NK-92 (cell line): ENCODE measurements at regions not wholly inside any gene's neighbourhood (a gene's known extent, or its start where the extent isn't known, plus 50 kb on each side); places are given as distances from the start of the nearest gene placed in this dataset.
"Not testable (repeated sequence)": the region's sequence is repeated elsewhere in the genome, so short reads cannot be mapped to it uniquely, and the experiment has no call there.

Experiments
- DNase-seq: peaks from one replicate; lab custom pipeline; 2025; ENCODE audit not compliant: unreplicated experiment; lab: John Stamatoyannopoulos, UW

DNA sequence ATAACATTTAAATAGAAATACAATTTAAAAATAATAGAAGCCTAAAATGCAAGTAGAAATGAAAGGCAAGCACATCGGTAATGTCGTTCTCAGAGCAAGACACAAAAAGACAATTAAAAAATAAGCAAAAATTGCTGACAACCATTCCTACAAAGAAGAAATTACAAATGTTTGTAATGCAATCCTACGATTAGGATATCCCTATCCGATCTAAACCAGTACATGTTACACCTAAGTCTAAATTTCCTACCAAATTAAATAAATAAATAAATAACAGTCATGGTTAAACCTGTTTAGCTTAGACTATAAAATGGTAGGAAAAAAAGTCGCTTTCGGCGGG is 90.0 kb downstream of the ANXA2R start:
- DNase-seq: no peak

DNA sequence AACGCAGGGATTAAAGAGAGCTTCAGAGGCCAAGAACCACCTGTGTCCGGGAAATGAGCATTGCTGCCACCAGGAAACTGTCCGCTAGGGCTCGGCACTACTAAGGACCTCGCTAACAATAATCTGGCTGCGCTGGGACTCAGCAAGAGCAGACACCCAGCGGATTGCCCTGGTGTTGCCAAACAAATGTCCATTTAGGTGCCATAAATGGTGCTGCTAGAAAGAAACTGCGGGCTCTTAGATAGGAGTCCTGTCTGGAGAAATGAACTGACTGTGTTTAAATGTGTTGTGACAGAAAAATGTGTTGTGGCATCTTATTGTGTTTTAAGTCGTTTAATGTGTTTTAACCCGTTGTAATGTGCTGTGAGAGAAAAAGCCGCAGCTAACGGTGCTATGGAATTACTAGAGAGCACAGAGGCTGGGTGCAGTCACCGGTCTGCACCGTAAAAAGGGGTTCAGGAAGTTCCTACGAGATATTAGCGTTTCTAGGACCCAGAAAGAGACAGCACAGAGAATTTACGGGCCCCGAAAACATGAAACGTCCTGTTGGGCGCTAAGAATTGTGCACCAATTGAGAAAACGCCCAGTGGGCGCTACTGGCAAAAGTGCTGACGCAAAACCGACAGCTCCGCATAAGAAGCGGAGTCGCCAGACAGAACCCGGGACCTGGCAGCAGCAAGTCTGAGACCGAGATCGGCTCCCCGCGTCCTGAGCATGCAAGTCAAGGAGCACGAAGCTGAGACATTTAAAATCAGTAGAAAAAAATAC is 90.6 kb downstream of the ANXA2R start:
- no peak for DNase-seq

DNA sequence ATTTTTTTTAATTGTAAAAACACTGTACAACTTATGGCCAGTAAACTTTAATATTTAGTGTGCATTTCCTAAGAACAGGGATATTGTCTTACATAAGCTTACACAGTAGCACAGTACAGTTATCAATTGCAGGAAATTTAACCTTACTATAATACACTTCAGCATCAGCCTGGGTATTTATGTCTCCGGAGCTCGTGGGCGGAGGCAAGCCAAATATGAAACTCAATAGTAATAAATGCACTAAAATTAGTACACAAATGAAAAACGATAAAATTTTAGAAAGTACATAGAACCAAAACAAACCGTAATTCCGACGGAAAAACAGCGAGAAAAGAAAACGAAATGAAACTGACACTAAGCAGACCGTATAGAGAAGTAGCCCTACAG is 91.2 kb downstream of the ANXA2R start:
- no peak for DNase-seq

DNA sequence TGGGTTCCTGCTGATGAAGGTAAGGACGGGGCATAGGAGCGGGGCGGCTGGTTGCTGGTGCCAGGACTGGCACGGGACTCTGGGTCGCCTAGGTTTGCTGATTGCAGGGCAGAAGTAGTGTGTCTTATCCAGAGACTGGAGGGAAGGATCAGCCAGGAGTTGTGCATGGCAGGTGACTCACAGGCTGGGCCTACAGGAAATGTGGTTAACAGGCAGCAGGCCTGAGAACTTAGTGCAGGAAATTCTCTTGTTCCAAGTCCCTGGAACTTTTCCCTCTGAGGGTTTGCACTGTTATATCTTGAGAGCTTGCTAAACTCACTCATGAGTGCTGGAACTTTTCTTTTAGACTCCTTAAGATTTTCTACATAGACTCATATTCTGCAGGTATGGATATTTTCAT is 95.1 kb downstream of the ANXA2R start:
- DNase-seq: no peak

DNA sequence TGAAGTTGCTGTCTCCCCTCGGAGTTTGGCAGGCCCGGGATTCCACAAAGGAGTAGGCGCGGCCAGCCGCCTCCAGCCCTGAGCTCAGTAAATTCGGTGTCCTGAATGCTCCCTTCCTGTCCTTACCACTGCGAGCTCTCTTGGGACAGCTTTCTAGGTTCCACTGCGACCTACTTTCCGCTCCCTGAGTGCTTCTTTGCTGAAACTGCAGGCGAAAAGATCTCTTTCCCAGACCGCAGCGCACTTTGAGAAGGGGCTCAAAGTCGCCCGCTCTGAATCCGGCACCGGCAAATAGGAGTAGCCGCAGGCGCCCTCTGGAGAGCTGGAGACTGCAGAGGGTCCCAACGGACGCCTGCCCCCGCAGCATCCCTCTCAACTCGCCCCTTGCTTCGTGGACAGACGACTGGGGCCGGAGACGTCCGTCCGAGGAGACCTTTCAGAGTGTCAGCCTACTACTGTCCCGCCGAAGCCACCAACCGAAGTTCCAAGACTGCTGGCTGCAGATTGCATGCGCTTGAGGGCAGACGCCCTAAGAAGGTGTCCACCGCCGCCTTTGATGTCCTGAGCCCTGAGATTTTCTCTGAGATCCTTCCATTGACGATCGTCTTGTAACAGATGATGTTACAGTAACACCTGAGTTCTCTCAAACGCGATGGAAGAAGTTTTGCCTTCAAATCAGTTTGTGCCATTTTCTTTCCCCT is 96.0 kb downstream of the ANXA2R start:
- no peak for DNase-seq

DNA sequence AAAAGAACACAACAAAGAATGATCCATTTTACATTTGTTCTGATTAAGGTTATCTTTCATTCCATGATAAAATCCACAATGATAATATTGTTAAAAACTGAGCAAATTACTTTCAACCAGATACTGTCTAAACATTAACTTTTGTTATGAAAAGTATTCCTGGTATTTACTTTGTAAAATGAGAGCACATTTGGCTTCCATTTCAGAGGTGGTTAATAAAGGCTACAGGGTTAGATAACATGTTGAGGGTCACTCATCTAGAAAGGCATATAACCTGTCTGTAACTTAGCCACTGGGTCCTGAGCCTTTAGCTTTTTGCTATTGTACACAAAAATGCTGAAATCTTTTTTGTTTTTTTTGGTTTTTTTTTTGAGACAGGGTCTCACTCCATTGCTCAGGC is 99.3 kb downstream of the ANXA2R start:
- no peak for DNase-seq

DNA sequence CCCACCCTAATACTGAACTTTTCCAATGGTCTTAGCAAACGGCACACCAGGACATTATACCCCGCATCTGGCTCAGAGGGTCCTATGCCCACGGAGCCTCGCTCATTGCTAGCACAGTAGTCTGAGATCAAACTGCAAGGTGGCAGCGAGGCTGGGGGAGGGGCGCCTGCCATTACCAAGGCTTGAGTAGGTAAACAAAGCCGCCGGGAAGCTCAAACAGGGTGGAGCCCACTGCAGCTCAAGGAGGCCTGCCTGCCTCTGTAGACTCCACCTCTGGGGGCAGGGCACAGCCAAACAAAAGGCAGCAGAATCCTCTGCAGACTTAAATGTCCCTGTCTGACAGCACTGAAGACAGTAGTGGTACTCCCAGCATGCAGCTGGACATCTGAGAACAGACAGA is 108.1 kb downstream of the ANXA2R start:
- DNase-seq: not testable (repeated sequence)

DNA sequence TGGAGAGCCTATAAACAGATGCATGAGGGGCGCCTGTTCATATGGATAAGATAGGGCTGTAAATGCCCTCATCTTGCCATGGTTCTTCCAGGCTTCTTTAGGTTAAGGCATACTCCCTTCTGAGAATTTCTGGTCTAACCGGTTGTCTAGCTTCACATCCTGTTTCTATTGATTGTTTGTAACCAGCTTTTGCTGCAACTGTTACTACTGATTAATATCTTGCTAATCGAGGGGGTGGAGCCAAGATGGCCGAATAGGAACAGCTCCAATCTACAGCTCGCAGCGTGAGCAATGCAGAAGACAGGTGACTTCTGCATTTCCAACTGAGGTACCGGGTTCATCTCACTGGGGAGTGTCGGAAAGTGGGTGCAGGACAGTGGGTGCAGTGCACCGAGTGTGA is 108.7 kb downstream of the ANXA2R start:
- DNase-seq: not testable (repeated sequence)

DNA sequence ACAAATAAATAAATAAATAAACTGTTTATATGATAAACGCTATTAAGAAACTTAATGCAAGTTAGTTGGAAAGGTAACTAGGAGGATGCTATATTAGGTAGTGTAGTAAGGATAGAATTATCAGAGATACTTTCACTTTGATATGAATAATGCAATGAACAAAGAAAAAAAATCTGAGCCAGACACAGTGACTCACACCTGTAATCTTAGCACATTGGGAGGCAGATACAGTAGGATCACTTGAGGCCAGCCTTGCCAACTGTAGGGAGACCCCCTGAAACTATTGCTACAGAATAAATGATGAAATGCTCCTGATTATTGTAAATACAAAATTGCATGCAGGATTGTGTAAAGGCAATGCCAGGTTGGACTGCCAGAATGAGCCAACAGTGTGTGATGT is 109.2 kb downstream of the ANXA2R start:
- DNase-seq: no peak

DNA sequence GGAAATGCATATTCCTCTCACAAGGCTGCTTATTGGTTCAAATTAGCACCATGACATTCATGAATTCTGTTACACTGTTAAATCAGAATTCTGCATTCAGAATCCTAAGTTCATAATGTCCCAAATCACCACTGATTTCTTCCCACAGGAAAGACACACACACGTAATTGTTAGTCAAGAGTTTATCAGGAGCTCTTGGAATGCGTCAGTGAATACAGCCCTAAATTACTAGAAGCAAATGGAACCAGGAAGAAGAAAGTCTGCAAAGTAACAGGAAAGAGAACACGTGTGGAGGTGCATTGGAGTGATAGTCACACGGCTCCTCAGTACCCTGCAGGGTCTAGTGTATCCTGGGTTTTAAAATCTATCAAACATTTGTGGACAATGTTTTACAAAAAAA is 110.2 kb downstream of the ANXA2R start:
- DNase-seq: no peak

DNA sequence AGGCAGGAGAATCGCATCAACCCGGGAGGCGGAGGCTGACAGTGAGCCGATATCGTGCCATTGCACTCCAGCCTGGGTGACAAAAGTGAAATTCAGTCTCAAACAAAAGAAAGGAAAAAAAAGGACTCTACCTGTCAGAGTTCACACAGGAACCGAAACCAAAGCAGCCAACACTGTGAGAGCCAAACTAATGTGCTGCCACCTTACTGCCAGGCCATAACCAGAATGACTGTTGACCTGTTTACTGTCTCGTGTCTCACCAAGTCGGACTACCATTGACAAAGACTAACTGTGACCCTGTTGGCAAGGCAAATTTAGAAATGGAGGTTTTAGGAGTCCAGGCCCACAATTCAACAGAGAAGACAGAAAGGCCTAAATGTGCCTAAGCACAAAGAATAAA is 112.4 kb downstream of the ANXA2R start:
- DNase-seq: no peak

DNA sequence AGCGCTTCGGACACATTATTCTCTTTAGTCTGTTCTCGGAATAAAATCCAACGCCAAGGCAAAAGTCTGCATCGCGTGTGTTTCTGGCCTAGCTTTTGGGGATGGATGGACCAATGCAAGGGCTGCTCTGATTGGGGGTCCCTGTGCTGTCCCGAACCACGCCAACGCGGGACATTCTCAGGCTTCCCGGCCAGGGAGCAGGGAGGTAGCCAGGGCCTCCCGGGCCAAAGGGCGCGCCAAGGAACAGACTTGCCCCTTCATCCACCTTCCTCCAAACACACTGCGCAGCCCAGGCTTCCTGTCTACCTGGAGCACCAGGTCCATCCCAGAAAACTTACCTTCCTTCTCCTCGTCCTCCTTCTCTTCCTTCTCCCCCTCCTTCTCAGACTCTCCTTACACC is 113.0 kb upstream of the SELENOP start:
- DNase-seq: no peak

DNA sequence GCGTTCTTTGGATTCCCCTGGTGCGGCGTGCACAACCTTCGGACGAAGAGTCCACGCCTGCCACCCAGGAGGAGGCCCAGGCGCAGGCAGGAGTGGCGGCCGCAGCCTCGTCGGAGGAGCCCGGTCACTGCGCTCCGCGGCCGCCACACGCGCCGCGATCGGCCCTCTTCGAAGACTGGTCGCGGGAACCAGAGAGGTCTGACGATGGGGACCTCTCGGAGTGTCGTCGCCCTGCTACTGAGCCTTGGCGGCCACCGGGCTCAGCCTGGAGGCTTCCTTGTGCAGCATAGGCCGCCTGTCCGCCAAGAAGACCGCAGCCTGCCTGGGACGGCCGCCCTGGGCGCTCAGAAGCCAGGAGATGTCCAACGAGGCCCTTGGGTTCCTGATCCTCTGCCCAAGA is 112.5 kb upstream of the SELENOP start:
- DNase-seq: no peak

DNA sequence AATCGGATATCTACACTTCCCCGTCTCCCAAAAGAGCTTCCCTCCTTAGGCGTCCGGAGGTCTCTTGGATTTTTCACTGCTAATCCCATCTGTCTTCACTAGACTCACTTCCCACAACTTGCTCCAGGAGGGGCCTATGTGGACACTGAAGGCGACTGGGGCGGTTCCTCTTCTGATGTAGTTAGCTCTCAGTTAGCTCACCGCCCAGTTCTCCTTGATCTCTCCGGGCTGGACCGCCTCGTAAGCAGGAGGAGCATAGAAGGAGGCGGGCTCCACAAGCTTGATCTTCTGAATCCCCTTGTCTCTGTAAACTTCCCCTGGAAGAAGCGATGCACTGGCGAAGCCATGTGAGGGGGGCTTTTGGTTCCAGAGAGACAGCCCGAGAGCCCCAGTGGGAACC is 112.0 kb upstream of the SELENOP start:
- no peak for DNase-seq

DNA sequence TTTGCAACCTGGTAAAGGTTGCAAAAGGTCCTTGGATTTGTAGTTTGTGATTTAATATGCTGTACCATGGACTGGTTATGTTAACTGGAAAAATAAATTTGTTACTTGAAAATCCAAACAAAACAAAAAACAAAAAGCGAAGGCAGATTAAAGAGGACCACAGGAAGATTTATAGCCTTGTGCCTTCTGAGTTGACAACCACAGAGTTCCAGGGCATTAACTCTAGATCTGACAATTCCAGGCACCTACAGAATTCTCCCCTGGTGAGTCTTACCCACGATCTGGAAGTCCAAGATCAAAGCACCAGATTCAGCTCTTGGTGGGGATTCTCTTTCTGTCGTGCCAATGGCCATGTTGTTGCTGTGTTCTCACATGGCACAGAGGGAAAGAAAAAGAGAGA is 107.9 kb upstream of the SELENOP start:
- DNase-seq: no peak

DNA sequence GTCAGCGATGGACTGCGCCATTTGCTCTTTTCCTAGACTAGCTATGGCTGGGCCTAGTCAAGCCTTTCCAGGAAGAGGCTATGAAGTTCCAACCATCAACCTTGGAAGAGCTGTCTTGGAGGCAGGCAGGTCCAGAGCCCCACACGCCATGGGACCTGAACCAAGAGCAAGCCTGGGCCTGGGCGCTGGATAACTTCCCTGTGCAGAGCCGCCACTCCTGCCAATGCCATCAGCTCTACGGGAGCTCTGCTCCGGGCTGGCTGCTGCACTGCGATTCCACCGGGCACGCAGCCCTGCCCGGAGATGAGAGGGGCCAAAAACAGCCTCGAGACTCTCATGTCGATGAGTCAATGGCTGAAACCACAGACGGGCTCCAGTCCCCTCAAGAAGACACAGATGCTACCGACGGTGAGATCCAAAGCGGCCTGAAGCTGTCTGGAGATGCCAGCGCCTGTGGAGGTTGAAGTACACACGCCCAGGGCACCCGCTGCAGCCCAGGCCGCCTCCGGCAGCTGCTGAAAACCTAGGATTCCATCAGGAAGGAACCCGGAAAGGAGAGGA is 103.7 kb upstream of the SELENOP start:
- DNase-seq: no peak

DNA sequence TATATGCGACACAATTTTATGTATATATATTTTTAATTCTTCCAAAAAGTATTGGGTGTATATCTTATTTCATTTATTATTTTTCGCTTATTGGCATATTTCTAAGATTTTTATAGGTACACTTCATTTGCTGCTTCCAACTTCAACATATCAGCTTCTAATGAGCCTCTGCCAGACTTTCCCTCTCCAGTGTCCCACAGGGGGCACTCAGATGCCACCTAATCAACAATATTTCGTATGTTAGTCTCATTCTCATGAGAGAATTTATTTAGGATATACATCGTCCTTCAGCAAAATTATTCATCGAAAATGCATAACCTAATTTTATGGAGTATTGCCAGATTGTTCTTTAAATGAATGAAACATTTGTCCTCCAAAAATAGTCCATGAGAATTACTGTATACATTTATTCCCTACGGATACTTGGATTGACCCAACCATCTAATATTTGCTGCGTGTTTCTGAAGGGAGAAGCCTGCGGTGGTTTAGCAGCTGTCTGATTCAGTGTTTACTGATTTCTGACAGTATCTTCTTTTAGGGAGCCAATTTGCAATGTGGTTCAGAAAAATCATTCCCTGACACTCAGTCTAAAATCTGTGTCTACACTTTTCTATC is 100.6 kb upstream of the SELENOP start:
- DNase-seq: no peak

DNA sequence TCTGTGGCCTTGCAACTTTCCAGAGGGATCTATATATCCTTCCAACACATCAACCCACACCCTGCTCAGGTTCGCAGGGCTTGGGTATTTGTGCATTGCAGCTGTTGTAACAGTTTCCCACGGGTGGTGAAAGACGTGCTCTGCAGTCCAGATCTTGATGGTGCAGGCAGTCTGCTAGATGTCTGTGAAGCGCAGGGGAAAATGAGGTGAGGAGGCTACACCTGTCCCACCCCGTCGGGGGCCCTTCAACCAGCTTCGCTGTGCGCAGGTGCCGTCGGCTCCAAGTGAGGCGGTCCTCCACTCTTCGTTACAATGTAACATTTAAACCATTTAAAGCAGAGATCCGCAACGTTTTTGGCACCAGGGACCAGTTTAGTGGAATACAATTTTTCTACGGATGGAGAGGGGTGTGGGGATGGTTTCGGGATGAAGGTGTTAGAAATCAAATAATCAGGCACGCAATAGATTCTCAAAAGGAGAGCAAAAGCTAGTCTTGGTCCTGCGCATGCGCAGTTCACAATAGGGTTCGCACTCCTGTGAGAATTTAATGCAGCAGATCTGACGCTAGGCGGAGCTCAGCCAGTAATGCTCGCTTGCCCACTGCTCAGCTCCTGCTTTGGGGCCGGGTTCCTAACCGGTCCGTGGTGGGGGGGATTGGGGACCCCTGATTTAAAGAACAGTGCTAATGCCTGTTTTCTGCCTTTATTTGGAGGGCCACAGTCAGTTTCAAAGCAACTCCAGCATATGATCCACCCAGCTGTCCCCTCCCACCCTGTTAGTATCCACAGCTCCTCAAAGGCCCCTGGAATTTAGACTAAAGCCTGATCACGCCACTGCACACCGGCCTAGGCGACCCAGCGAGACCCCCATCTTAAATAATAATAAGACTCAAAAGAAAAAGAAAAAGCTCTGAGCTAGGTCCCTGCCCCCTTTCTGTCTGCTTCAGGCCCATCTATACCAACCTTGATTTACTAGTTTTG is 97.1 kb upstream of the SELENOP start:
- DNase-seq: peak; percentile 11

DNA sequence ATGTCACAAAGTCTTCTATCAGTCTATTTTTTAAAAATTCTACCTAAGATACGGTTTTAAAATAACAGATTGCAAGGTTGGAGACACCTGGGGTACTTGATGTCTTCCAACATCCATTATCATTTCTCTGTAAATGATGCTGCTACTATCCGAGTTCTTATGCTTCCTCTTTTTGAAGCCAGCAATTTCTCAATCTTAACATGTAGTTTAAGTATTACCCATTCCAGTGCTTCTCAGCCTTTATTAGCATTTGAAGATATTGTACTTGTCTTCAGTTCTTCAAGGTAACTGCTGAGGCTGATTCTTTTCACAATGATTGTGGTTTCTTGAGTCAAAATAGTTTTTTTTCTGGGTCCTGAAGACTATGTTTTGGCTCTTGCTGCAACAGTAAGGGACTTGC is 96.4 kb upstream of the SELENOP start:
- DNase-seq: no peak

DNA sequence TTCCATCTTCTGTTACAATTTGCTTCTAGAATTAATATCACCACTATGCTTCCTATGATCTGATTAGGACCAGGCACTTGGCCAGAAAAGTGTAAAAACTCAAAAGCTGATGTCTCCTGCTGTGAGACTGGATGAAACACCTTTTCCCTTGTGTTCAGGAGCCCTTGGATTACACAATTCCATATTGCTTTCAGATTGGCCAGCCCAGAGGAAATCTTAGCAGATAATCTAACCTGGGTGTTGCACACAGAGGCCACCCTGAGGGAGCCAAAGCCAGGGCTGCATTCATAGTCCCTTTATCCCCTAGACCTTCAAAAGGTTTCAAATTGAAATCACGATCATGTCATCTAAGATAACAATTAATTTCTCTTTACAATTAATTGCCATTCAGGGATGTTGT is 94.1 kb upstream of the SELENOP start:
- no peak for DNase-seq

DNA sequence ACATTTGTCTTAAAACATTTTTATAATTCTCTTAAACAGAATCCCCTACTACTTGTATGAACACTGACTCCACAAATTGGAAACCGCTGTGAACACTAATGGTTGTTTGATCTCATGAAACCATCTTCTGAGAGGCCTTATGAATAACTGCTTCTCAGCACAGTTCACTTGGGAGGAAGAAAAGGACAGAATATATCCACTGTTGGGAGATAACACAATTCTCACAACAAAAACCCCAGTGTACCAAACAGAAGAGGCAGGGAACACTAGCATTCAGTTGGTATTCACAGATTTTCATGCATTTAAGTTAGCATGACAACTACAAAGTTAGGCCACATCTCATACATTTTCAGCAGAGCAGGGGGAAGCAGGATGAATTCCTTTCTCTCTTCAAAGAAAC is 89.0 kb upstream of the SELENOP start:
- DNase-seq: no peak
